GM10248 (cell line): ENCODE measurements at regions not wholly inside any gene's neighbourhood (a gene's known extent, or its start where the extent isn't known, plus 50 kb on each side); places are given as distances from the start of the nearest gene placed in this dataset.

ENCODE experiments used
- CTCF ChIA-PET: fragments of 300-600 bp; sonication (Branson Sonifier 250); formaldehyde crosslinking; extraction: SDS; loops from one replicate; lab custom pipeline; 2021; ENCODE audit warnings: antibody characterized with exemption; lab: Yijun Ruan, JAX
- POLR2A ChIA-PET: fragments of 350-650 bp; sonication (Branson Sonifier 250); formaldehyde crosslinking; extraction: SDS; loops from one replicate; lab custom pipeline; 2020; ENCODE audit warnings: antibody characterized with exemption; lab: Yijun Ruan, JAX
- DNase-seq: peaks from one replicate; pipeline ENCODE4 v3.0.0; 2012; ENCODE audit errors: extremely low spot score
- TF ChIP-seq, protein P1 (sequence below): IDR thresholded peaks from 2 replicates; pipeline ENCODE4 v1.5.1; 2012; ENCODE audit warnings: mild to moderate bottlenecking, low read depth; ENCODE audit errors: extremely low read depth, missing control alignments, control extremely low read depth

DNA sequence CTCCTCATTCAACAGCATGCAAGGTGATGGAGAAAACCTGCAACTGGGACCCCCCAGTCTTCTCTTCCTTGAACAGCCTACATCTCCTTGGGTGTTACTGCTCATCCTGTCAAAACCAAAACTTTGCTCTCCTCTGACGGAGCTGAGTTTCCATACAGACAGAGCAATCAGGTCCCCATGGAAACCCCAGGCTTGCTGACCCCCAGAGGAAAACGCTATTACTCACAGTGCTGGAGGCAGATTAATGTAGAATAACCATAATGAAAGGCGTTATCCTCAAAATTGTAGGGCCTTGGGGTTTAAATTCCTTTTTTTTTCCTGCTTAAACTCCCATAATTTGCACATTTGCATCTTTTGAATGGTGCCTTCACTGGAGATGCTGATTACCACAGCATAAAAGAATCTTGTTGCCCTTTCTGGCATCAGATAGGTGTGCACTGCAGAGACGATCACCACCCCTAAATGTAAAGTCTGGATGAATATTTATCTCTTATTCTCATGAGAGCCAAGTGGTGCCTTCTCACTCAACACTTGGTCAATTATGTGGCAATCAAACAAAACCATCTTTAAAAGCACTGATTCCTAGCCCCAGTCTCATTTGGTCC, 126.3 kb downstream of the MSX2 start:
- DNase-seq, result no peak
- POLR2A ChIA-PET, result no interaction called here
- CTCF ChIA-PET, result no interaction called here
- TF ChIP-seq, protein P1, sequence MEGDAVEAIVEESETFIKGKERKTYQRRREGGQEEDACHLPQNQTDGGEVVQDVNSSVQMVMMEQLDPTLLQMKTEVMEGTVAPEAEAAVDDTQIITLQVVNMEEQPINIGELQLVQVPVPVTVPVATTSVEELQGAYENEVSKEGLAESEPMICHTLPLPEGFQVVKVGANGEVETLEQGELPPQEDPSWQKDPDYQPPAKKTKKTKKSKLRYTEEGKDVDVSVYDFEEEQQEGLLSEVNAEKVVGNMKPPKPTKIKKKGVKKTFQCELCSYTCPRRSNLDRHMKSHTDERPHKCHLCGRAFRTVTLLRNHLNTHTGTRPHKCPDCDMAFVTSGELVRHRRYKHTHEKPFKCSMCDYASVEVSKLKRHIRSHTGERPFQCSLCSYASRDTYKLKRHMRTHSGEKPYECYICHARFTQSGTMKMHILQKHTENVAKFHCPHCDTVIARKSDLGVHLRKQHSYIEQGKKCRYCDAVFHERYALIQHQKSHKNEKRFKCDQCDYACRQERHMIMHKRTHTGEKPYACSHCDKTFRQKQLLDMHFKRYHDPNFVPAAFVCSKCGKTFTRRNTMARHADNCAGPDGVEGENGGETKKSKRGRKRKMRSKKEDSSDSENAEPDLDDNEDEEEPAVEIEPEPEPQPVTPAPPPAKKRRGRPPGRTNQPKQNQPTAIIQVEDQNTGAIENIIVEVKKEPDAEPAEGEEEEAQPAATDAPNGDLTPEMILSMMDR, result no peak

DNA sequence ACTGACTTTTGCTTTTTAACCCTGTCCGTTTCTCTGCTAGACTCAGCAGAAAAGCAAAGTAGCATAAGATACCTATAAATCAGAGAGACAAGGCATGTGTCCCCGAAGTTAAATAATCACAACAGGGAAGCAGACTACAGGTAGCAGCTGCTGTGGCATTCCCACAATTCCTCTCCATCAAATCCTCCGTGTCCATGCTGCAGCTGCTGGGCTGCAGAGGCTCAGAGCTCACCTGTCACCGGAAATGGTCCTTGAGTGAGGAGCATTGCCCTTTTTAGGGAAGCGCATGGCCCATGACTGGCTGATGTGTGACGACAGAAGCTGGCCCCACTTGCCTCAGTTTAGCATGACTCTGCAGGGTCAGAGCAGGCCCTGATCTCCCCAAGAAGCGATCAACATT, 125.0 kb downstream of the MSX2 start:
- ChIA-PET POLR2A (no interaction called here), CTCF (no interaction called here)
- no peak for DNase-seq
- TF ChIP-seq, protein P1, result no peak

DNA sequence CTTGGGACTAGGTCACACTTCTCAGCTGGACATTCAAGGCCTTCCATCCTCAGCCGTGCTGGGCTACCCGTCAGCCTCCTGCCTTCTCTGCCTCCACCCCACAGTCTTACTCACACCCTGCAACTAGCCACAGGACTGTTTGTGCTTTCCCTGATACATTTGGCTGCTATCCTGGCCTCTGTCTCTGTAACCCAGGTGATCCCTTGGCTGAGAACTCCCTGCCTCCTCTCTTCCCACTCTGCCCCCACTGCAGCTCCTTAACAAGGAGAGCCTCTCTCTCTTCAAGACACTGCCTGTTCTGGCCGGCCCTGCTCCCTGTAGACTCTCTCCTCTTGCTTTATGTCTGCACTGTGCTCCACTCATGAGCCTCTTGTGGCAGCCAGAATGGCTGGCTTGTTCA, 120.6 kb downstream of the MSX2 start:
- ChIA-PET CTCF (no interaction called here), POLR2A (no interaction called here)
- DNase-seq, result no peak
- TF ChIP-seq, protein P1, result no peak

DNA sequence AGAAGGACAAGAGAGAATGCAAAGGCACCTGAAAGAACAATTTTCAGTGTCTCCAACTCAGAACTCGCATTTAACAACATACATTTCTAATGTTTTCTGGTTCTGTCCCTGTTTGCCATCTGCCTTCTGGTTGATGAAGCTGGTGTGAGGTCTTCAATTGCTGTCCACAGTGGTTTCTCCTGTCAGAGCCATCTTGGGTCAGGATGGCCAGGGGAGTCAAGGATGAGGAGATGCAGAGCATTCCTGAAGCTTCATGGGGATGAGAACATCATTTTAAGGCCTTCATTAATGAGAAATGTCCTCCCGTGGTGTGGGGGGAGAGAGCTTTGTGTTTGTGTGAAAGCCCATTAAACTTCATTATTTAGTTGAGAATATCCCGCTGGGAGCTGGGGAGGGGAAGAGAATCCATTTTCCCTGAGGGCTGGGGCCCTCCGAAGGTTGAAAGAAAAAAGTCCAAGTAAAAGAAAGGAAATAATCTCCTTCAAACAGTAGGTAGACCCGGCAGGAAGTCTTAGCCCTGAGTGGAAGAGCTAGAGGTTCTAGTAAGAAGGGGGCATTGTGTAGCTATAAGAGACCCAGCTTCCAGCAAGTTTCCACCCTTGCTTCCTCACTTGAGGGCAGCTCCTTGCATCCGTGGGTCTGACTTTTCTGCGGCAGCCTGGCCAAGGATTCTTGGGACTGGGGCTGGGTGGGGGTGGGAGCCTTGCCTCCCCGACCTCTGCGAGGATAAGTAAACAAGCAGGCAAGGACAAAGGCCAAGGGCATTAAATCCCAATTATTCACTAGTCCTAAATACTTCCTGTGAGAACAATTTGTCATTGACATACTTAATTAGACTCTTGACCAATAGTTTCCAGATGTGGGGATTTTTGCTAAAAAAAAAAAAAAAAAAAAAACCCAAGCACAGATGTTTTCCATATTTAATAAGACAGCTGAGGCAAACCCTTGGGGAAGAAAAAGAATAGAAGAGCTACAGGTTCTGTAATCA, 119.2 kb downstream of the MSX2 start:
- CTCF ChIA-PET, result interaction anchor here (1.2 kb wide), 1 partner anchor 9 kb away, joined by 3 read pairs; no protein-coding TSS in a partner anchor
- POLR2A ChIA-PET, result no interaction called here
- TF ChIP-seq, protein P1, result no peak
- no peak for DNase-seq

DNA sequence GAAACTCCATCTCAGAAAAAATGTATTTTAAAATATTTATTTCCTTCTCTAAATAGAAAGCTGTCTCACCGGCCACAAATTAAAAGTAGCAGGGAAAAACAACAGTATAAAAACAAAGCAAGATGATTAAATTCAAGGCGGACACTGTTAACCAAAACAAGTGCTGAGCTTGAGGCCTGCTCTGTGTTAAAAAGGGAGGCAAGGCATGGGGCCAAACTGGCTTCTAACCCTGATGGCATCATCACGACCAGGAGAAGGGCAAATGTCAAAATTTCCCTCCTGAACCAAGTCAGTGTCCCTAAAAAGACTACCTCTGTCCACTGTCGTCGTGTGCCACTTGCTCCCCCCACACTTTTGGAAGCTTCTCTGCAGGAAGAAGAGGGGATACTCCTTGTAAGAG, 116.1 kb downstream of the MSX2 start:
- DNase-seq, result no peak
- TF ChIP-seq, protein P1, result no peak
- ChIA-PET CTCF (no interaction called here), POLR2A (no interaction called here)

DNA sequence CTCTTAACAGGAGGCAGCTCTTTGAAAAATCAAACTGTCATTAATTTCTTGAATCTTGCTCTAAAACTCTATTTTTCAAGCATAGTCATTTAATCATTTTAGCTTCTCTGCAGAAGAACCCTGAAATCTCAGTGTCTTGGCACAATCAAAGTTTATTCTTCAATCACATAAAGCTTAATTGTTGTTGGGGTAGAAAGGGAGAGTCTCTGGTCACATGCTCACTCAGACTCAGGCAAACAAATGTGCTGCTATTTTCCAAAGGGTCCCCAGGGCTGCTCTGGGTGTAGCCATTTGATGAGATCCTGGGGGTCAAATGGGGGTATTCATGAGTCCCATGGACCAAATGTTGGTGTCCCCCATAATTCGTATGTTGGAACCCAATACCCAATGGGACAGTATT, 114.8 kb downstream of the MSX2 start:
- ChIA-PET CTCF (no interaction called here), POLR2A (no interaction called here)
- no peak for DNase-seq
- TF ChIP-seq, protein P1, result no peak
